Sigmoid colon (tissue), 4 donors: ENCODE measurements at regions not wholly inside any gene's neighbourhood (a gene's known extent, or its start where the extent isn't known, plus 50 kb on each side); places are given as distances from the start of the nearest gene placed in this dataset.

Experiments used
- CTCF ChIP-seq, 4 experiments: fragments of 450-650 bp in 3 of 4; fragments of 200-600 bp in 1 of 4; IDR thresholded peaks; one replicate each; pipeline ENCODE4 v1.5.1; 2016 to 2019; ENCODE audit warnings: antibody characterized with exemption in 4 of 4, mild to moderate bottlenecking in 3 of 4, moderate library complexity in 2 of 4
- EP300 ChIP-seq, 4 donors: sonication (generic); formaldehyde crosslinking; IDR thresholded peaks; one replicate each; pipeline ENCODE4 v1.6.1; 2017; ENCODE audit warnings: antibody characterized with exemption in 4 of 4
- POLR2A ChIP-seq, 2 donors: fragments of 450-650 bp; IDR thresholded peaks; one replicate each; pipeline ENCODE4 v1.6.1; 2016; ENCODE audit warnings: antibody characterized with exemption in 2 of 2, mild to moderate bottlenecking in 2 of 2, moderate library complexity in 2 of 2
- POLR2AphosphoS5 ChIP-seq, 4 donors: sonication (generic); formaldehyde crosslinking; IDR thresholded peaks; one replicate each; pipeline ENCODE4 v1.6.1; 2017; ENCODE audit warnings: antibody characterized with exemption in 4 of 4

- TF ChIP-seq EP300 (IDR thresholded peaks at IDR 0.05) (no peak), POLR2AphosphoS5 (IDR thresholded peaks at IDR 0.05) (no peak), CTCF (IDR thresholded peaks at IDR 0.05) (no peak), POLR2A (IDR thresholded peaks at IDR 0.05) (no peak)
Measured at GRCh38 chr6:22001396-22002027, 295.3 kb downstream of the PRL start.
